HG02981 (cell line): ENCODE measurements at regions not wholly inside any gene's neighbourhood (a gene's known extent, or its start where the extent isn't known, plus 50 kb on each side); places are given as distances from the start of the nearest gene placed in this dataset.
A peak's percentile ranks its signal among the peaks of the same experiment; 100 is the strongest.

Experiments used
- ATAC-seq: cut with Tn5 transposase; IDR thresholded peaks from one replicate; pipeline ENCODE4 v1.9.1; 2021; ENCODE audit warnings: mild to moderate bottlenecking, moderate library complexity; ENCODE audit not compliant: unreplicated experiment

- peak; percentile 71 for ATAC-seq
Measured at GRCh38 chr12:92208613-92209121, 63.0 kb upstream of the BTG1 start.

DNA sequence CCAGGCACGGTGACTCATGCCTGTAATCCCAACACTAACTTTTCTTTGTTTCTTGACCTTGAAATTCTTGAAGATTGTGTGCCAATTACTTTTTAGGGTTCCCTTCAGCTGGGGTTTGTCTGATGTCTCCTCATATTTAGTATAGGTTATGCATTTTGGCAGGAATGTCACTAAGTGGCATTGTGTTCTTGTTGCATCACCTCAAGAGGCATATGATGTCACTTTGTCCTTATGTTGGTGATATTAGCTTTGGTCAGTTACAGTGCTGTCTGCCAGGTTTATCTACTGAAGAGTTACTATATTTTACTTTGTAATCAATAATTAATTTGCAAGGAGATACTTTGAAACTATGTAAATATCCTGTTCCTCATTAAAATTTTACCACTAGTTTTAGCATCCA lies 61.0 kb upstream of the BTG1 start:
- no peak for ATAC-seq

DNA sequence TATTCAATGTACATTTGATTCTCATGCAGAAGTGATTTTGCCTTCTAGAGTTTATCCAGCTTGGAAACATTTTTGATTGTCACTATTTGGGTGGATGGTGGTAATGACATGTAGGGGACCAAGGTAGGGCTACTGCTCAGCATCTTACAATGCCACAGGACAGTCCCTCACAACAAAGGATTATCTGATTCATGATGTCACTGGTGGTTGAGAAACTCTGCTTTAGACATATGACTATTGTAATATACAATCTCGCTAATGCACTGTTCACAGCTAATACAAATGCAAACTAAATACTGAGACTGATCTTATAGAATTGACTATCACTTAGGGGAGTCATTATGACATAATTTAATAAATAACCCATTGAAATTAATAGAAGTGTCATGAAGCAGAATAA lies 60.4 kb upstream of the BTG1 start:
- no peak for ATAC-seq

DNA sequence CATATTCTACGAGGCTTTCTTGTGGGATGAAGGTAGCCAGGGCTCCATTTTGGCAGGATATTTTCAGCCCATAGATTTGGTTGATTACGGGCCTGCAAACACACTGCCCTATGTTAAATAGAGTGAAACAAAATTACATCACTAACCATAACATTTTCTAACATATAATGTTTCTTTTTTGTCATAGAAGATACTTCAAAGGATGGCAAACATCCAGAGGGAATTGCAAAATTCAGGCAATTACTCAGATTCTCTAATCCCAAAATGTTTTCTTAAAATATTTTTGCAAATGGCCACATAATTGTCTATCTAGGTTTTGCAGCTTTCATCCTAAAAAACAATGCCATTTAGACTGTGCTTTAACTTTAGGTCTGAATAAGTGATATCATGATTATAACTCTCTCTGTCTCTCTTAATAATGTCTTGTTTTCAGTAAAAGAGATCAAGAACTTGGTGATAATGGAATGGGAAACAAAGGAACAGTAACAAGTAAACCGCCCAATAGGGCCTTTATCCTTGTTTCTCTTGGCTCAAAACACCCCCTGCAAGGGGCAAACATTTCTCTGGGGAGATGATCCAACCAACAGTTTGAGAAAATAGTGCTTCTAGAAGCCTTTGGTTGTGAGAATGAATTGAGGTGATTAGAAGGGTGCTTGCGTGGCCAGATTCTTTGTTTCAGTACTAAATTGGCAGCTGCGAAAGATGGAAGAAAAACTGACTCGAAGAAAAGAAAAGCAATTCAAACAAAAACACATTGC lies 54.4 kb upstream of the BTG1 start:
- no peak for ATAC-seq

- no peak for ATAC-seq
Measured at GRCh38 chr12:92197815-92198214, 52.2 kb upstream of the BTG1 start.

DNA sequence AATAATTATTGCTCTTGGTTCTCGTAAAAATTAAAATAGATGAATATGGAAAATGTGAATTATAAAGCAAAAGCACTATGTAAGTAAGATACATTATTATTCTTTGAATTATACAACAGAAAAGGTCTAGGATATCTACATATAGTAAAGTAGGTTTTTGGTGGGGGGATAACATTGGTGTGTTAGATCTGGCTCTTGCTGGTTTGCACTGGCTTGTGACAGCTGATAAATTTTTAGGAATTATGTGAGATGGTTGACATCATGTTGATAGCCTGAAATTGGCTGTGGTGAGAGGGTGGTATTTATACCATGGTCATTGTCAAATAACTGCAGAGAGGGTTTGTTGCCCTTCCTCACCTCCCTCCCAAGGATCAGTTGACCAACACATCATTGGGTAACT lies 50.7 kb upstream of the BTG1 start:
- no peak for ATAC-seq
